HG03378 (cell line): ENCODE measurements at regions not wholly inside any gene's neighbourhood (a gene's known extent, or its start where the extent isn't known, plus 50 kb on each side); places are given as distances from the start of the nearest gene placed in this dataset.

ENCODE experiments used
- ATAC-seq: cut with Tn5 transposase; IDR thresholded peaks from one replicate; pipeline ENCODE4 v1.9.1; 2021; ENCODE audit warnings: mild to moderate bottlenecking, moderate library complexity; ENCODE audit not compliant: unreplicated experiment

DNA sequence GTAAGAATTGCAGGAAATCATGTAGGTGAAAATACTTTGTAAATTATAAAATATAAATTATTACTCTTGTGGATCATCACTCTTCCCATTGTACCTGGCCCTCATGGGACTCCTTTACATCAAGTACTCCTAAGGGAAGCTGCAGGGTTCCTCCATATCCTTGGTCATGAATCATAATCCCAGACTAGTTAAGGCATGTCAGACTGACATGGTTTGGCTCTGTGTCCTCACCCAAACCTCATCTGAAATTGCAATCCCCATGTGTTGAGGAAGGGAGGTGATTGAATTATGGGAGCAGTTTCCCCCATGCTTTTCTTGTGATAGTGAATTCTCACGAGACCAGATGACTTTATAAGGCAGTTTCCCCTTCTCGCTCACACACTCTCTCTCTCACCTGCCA, 77.1 kb downstream of the CMPK2 start:
- ATAC-seq, result no peak

DNA sequence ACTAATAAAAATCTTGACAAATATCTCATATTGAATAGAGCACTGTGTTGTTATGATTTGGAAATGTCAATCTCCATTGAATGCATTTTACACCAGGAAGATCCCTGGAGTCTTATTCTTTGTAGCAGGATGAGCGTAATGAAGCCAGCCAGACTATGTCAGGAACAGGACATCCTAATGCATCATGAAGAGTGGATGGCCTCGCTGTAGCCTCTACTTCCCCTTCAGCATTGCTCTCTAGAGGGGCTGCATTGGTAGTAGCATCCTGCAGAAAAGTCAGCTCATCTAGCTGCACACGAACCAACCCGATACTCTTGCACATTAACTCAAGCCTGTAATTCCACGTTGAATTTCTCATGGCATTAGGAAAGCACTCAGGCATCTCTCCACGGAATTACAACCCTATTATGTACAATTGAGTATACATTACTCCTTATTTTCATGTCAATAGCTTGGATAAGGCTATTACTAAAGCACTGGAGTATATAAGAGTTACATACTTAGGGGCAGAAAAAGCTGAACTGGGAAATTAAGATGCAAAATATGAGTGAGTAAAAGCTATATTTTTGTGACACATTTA, 76.1 kb downstream of the CMPK2 start:
- no peak for ATAC-seq

DNA sequence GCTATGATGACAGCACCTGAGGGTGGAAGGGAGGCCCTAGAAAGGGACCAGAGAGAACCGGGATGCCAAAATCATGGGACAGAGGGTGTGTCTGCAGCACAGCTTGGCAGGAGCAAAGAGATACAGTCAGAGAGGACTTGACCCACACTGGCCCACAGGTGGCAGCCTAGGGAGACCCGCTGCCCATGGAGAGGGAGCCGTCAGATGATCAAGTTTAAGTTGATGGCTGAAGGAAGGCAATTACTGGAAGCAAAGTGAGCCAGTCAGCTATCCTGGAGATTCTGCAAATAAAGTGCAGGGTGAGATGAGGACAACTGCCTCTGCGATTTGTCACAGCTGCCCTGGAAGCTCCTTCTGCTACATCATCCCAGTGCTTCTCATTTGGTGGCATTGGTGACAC, 74.0 kb downstream of the CMPK2 start:
- ATAC-seq, result no peak

DNA sequence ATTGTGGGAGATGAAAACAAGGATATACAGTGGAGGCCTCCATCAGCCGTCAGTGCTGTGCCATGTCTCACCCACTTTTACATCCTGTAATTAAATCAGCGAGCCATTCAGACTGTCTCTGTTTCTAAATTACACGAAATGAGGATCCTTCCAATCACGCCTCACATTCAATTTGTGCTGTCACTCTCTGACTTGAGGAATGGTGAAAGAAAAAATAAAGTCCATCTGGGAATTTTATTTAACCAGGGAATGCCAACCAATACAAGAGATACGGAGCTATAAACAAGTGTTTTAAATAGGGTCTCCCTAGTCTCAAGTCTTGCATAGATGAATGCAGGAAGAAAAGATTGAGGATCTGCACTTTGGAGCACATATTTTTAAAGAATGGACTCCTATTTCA, 72.8 kb downstream of the CMPK2 start:
- no peak for ATAC-seq

DNA sequence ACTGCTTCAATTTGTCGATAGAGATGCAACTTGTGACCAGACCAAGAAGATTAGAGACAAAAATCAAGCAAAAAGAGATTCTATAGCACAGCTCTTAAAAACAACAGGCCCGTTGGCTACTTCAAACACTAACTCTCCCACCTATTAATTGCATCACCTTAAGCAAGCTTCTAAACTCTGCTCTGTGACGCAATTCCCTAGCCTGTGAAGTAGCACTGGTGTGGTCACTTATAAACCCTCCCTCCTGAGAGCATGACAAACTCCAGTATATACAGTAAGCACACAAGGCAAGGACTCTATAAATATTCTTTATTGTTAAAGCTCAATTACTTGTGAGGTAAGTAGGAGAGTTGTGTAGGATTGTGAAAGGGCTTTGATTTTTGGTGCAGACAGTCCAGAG, 72.3 kb downstream of the CMPK2 start:
- ATAC-seq, result no peak

DNA sequence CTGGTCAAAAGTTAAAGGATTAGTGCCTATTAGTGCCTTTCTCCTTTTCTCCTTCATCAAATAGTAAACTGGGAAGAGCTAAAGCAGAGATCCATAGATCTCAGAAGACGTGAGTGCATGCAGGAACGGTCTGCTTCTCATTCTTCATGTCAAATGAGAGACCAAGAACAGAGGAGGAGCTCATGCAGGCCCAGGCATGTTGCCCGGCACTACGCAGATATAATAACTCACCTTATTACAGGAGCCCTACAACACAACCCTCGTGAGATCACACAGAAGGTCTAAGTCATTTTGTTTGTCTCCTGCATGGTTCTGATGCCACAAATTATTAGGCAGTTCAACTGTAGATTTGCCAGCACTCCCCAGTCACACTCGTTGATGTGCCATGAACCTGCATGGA, 71.8 kb downstream of the CMPK2 start:
- no peak for ATAC-seq

DNA sequence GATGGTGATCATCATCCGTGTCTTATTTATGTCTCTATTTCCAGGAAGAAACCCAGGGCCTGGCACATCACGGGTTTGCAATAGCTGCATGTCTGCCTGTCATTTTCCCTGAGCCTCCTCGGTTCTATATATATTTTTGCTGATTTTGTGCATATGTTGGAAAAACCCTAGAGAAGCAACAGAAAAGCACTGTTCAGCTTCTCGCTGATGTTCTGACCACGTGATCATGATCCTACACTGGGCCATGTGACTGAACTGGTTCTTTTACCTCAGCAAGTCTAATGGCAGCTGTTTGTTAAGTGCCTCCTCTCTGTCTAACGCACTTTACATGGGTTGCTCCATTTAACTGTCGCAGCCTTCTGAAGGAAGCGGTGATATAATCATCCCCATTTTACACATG, 71.3 kb downstream of the CMPK2 start:
- ATAC-seq, result no peak
